ENCODE measurements at regions not wholly inside any gene's neighbourhood (a gene's known extent, or its start where the extent isn't known, plus 50 kb on each side); places are given as distances from the start of the nearest gene placed in this dataset.

DNA sequence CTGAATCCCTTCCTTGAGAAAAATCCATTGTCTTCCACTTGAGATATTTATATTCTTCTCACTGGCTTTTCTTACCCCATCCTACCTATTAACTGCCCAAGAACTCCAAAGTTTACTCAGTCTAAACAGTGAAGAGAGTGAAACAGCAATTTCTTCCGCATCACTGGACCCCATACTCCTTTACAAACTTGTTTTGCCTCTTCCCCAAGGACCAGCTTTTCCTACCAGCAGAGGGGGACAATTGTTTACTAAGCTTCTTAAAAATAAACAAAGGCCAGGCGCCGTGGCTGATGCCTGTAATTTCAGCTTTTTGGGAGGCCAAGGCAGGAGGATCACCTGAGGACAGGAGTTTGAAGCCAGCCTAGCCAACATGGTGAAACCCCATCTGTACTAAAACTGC lies 52.0 kb downstream of the LRATD1 start:
- no peak for DNase-seq

DNA sequence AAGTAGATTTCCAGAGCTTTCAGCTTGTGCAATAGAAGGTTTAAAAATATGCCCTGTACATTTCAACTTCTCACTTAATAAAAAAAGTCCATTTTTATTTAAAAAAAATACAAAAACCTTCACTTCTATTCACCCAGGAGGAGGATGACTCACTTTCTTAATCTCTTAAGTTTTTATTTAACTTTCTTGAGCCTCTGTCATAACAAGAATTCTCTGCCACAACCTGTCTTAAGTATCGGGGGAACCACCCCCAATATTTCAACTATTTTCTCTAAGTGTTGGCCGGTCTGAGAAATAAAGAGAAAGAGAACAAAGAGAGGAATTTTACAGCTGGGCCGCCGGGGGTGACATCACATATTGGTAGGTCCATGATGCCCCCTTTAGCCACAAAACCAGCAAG lies 58.4 kb downstream of the LRATD1 start:
- DNase-seq, result no peak

DNA sequence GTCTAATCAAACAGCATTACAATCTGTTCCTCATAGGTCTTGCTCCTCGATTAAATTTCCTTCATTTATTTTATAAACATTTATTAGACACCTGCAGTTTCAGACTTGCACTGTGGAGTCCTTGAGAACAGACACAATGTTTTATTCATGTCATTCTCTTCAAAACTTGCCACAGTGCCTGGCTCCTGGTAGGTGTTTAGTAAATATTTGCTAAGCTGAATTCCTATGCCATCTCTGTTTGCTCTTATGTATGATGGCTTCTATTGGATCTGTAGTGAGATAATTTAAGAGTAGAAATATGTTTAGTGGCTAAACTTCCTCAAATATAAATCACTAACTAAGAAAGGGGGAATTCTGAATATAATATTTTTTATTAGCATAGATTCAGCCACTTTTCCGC lies 61.4 kb downstream of the LRATD1 start:
- DNase-seq, result no peak

DNA sequence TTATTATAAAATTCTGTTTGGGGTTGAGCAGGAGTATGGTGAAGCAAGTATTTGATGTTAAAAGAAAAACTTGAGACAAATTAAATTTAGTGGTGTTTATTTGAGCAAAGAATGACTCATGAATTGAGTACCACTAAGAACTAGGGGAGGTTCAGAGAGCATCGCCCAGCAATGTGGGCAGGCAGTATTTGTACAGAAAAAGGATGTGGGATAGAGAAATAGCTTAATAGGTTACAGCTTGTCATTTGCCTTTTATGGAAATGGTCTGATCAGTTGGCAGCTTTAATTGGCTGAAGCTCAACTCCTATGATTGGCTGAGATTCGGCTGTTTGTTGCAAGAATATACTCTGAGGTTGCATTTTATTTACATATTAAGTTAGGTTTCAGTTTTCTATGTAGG lies 68.2 kb downstream of the LRATD1 start:
- no peak for DNase-seq

DNA sequence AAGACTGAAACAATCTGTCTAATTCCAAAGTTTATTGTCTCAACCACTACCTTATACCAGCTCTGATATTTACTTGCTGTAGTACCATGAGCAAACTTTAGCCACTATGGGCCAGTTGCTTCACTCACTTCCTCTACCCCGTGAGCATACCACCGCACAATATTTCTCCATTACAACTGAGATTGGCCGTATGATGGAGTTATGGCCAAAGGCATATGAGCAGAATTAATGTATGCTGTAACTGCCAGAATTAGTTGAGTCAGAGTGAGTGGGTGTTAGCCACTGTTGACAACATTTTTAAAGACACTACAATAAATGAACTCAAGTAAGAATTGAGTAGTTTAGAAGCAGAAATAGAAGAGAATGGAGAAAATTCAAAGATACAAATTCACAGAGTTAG lies 69.7 kb downstream of the LRATD1 start:
- no peak for DNase-seq

DNA sequence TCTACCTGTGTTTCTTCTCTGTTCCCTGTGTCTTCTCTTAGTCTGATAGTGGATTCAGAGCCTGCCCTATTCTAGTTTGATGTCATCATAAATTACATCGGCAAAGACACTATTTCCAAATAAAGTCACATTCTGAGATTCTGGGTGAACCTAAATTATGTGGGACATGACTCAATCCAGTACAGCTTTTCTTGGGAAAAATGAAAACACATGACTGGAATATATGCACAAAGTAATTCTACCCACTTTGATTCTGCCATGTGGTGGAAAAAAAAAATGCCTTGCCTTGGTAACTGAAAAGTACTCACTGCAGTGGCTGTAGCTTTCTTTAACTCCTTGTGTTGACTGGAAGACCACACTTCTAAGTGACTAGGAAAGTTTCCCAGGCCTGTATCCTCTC lies 73.7 kb downstream of the LRATD1 start:
- no peak for DNase-seq

DNA sequence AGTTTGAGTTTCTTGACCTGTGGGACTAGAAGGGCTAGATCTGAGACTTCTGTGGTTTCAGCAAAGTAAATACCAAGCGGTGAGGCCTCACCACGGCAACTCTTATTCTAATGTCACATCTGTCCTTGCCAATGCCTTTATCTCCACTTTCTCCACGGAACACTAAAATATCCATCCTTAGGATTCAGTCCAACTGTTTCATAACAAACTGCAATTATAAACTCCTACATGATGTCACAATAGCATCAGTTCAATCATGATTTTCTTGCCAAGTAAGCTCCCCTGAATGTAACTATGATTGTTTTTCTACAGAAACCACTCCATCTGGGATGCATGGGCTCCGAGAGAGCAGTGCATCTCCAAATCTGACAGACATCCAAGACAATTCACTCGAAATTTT lies 79.6 kb downstream of the LRATD1 start:
- DNase-seq, result no peak

DNA sequence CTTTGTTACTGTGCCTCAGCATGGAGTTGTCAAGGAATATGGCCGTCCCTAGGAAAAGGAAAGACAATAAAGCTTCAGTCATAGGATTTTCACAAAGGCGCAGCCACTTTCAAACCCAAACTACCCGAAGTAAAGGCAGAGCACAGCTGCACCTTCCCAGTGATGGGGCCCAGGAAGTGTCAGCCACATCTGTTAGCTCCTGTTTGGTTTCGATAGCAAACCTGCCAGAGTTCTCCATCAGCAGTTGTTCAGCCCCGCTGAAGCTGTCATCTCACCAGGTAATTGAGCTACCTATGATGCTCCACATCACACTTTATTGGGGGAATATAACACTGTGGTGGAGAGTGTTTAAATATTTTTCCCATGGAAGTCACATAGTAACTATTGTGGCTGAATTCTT lies 80.7 kb downstream of the LRATD1 start:
- DNase-seq, result no peak

DNA sequence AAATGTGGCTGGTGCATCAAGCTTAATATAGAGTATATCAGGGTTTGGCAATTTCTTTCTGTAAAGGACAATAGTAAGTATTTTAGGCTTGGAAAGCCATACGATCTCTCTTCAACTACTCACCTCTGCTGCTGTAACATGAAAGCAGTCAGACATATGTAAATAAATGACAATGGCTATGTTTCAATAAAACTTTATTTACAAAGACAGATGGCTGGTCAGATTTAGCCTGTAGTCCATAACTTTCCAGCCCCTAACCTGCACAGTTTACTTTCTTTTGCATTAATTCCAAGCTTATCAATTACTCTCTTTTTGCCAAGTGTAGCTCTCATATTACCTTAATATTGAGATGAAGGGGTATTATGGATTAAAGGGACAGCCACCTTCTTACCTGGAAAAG lies 83.1 kb downstream of the LRATD1 start:
- DNase-seq, result no peak

DNA sequence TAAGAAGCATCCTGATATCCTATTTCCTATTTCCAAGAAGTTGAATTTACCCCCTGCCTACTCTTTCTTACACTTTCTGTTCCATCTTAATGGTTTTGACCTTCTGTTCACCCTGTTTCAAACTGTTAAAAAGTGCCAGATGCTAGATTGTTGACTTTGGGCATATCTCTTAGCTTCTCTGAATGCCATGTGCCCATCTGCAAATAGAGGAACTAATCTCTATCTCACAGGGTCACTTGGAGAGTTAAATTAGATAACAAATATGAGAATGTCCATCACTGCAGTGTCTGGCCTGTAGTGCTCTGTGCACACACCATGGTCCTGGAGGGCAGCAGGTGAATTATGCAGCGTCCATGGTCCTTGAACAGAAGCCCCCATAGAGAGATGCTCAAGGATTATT lies 83.8 kb downstream of the LRATD1 start:
- peak; percentile 18 for DNase-seq

DNA sequence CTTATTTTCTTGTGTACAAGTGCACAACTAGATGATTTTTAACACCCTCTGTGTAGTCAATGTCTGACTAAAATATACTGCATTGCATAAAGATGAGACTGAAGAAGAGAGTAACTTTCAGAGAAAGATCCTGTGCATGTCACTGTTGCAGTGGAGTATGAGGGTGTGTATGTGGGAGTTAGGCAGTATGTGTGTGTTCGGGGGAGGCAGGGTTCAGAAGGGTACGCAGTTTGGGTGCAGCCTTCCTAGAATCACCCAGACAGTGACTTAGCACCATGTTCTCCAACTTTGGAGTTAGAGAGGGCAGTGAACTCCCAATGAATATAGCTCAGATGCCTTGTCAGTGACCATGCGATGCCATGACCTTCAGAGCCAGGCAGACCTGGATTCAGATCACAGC lies 84.6 kb downstream of the LRATD1 start:
- no peak for DNase-seq

DNA sequence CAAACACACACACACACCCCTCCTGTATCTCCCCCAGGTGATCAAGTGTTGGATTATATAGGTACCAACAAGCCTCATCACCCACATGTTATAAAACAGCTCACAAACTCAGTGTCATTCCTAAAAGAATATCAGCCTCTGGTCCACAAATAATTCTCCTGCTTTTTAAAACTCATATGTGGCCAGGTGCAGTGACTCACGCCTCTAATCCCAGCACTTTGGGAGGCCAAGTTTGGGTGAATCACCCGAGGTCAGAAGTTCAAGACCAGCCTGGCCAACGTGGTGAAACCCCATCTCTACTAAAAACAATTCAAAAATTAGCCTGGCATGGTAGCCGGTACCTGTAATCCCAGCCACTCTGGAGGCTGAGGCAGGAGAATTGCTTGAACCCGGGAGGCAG lies 87.8 kb downstream of the LRATD1 start:
- no peak for DNase-seq

DNA sequence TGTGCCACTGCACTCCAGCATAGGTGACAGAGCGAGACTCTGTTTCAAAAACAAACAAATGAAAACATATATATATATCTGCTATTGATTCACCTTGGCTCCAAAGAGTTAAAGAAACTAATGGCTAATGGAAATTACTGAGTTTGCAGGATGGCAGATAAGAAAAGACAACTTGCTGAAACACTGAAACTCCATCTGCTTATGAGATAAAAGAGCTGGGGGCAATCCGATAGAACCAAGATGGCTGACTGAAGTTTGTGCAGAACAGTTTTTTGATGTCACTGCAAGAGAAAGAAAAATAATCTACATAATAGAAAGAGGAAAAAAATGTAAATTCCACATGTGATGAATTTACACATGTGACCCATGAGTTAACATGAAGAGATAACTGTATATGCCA lies 88.2 kb downstream of the LRATD1 start:
- DNase-seq, result peak; percentile 3

DNA sequence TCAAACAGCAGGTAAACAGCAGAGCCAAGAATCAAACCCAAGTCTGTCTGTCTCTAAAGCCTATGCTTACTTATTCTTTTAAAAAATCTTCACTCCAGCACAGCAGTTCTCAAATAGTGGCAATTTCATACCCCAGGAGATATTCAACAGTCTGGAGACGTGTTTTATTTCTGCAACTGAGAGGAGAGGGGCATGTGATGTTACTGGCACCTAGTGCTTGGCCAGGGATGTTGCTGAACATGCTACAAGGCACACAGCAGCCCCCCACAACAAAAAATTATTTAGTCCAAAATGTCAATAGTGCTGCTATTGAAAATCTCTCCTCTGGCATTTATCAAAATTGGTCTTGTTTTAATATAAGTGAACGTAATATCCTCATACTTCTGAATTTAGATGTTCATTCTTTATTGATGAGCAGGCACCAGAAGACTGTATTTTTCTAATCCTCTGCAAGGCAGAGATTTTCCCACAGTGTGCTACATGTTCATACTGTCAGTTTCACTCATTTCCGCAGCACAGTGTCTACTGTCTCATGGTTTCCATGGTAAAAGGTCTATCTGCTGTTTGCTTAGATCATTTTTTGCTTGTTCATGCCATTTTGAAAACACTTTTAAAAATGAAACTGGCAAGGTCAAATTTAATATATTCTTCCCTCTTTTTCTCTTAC lies 90.5 kb downstream of the LRATD1 start:
- DNase-seq, result no peak

DNA sequence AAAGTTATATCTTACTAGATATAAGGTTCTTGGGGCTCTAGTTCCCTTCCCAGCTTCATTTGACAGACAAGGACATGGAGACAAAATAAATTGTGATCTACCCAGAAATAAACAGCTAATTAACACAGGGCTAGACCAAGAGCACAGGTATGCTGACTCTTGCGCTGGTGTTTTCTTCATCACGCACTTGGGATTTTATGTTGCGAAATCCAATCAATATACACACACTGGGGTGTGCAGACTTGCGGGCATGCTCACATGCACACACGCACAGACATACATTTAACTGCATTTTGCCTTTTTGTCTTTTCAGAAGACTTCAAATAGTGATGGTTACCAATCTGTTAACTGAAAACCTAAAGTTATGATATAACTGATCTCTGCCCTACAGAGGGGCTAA lies 91.2 kb downstream of the LRATD1 start:
- no peak for DNase-seq

DNA sequence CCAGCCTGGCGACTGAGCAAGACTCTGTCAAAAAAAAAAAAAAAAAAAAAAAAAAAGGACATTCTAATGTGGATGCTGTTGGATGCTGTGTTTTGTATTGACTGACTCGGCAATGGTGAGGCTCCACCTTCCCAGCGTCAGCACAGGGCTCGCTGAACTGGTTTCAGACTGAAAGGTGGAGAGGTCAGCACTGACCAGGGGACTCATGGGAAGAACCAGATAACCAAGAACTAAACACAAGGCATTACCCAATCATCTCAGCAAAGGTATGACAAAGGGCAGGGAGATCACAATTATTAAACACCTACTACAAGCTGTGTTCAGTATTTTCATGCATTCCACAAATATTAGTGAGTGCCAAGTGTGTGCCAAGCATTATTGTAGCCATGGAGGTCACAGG lies 103.2 kb downstream of the LRATD1 start:
- no peak for DNase-seq

DNA sequence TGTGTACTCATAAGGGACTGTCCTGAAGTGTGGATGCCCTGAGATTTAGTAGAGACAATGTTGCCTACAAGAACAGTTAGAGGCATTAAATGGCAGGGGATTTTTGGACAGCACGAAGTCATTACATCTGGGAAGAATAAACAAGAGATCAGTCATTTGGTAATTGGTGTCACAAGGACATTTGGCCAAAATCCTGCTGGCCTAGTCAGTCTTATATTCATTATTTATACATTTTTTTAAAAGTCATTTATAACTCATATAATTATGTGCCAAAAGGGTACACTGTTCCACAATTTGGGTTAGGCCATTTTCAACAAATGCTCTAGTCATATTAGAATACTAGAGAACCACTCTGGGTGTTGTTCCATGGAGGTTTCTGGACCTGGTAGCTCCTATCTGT lies 104.7 kb downstream of the LRATD1 start:
- no peak for DNase-seq

DNA sequence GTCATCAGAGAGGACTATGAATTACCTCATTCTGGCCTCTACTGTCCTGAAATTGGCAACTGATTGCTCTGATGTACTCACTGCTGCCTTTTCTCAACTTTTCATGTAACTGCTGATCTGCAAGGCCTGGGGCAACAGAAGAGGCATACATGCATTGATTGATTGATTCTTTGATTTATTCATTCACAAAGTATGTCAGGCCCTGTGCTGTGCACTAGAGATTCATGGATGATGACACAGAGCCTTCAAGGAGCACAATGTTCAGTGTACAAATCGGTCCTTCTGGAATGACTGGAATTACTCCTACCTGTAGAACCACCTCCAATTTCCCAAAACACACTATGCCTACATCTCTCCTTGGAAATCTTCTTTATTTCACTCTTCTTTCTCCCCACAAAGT lies 111.3 kb downstream of the LRATD1 start:
- no peak for DNase-seq

DNA sequence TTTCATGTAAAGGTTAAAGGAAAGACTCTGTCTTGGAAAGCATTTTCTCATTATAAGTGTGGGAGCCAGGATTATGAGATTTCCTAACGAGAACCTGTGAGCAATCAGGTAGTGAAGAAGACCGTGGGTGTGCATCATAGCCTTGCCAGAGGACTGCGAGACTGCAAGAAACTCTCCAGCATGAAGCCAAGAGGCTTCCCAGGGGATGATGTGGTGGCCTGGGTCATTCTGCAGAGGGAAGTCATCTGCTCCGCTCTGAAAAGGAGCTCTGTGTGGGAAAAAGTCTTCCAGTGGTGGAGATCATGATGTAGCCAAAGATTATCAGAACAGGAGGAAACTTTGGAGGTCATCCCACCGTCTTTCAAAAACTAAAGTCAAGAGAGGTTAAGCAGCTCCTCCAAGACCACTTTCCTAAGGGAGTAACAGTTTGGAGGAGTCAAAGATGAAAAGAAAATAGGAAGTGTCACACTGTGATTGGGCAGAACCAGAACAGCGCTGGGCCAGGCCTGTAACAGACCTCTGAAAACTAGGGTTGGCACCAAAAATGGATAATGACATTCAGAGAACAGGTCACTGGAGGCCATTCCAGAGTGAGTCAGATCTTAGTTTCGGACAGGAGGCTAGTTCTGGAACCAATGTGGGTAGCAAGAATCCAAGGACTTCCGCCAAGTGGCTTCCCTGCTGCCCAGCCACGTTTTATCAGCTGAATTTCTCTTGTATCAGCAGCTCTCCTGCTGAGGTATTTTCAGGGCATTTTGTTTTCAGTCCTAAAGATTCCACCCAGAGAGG lies 113.0 kb downstream of the LRATD1 start:
- no peak for DNase-seq

DNA sequence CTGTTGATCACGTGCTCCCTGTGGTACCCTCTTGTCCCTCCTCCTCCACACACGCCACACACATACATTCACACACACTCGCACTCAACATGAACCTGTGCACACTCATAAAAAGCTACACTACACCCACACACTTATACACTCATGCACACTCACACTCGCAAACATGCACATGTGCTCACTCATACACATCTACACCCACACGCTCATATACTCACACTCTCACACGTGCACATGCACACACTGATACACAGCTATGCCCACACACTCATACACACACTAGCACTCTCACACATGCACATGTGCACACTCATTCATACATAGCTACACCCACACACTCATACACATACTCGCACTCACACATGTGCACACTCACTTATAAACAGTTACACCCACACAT lies 113.6 kb downstream of the LRATD1 start:
- no peak for DNase-seq

DNA sequence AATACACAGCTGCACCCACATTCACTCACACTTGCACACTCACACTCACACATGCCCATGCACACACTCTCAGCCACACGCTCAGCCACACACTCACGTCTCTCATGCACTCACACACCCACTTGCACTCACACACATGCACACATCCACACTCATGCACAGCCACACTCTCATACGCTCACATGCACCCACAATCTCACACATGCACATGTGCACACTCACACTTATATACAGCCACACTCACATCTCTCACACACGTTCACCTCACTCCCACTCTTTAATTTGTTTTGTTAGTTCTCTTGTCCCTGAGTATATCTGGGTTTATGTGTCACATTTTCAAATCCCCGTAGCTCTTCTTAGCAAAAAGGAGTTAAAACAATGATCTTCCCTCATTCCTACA lies 114.9 kb downstream of the LRATD1 start:
- DNase-seq, result no peak

DNA sequence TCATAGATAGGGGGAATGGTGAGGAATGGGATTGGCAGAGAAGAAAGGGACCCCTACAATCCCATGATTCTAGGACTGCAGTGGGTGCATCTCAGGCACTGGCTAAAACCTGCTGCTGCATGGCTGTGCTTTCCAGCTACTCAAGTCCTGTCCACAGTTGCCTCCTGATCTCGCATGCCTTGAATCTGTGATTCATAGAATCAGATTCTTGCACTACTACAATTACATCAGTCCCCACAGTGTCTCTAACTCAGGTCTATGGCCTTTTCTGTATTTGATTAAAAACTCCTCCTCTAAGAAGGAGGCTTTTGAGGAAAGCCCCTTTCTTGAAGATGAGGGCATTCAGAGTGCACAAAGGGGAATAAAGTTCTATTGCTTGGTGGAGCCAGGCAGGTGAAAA lies 117.4 kb downstream of the LRATD1 start:
- DNase-seq, result no peak

DNA sequence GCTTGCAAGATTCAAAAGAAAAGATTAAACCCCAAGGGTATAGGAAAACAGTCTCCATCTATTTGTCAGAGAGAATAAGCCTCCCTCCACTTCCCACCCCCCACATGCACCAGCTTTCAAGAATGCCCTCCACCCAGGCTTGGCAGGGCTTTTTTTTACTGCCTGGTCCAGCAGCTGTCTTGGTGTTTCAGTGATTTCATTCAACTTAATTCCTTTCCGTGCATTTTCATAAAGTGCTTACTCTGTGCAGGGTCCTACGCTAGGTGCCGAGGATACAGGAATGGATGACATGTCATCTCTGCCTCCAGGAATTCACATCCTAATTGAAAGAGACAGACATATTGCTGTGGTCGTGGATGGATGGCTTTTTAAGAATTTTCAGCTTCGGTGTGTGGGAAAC lies 117.9 kb downstream of the LRATD1 start:
- DNase-seq, result no peak

DNA sequence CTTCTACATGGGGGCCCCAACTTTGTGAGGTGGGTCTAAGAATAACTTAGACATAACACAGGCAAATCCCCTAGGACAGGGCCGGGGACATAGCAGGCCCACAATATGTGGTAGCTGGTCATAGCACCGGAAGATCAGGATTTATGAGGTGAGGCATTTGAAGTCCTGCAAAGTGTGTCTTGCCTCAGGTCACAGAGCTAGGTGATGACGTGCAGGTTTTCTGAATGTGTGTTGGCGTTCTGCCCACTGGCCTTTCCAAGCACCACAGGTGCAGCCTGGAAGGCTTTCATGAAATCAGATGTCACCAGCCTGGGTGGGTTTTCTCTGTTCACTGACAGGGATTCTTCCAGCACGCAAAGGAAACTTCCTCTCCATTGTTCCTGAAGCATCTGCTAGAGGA lies 119.1 kb downstream of the LRATD1 start:
- no peak for DNase-seq

DNA sequence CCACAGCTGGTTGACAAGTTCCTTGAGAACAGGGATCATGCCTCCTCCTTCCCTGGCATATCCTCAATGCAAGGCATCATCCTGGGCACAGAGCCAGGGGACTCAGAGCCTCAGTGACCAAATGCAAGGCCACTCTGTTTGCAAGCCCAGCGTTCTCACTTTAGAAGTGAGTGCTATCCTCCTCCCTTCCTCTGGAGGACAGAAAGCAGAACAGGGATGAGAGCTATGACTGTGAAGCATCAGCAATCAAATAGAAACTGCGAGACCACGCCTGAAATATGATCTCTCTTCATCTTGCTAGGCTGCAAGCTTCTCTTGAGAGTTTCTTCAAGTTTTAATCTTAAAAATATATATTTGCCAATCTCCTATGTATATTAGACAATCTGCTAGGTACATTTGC lies 119.8 kb downstream of the LRATD1 start:
- no peak for DNase-seq

All from hematopoietic multipotent progenitor cell treated with erythropoietin and hydrocortisone succinate and interleukin-3 and kit ligand, for 4 days (in vitro differentiated cells).